Lung (tissue), 11 donors: ENCODE measurements at regions not wholly inside any gene's neighbourhood (a gene's known extent, or its start where the extent isn't known, plus 50 kb on each side); places are given as distances from the start of the nearest gene placed in this dataset.

ENCODE experiments used
- ATAC-seq: fragments of 200-7000 bp; cut with Tn5 transposase; one replicate; pipeline ENCODE4 v1.9.1; 2020; ENCODE audit warnings: moderate number of reproducible peaks; ENCODE audit not compliant: insufficient read depth, low FRiP score
- DNase-seq, 3 donors: peaks; one replicate each; pipeline ENCODE4 v3.0.0-alpha.2; 2013 to 2017
- H3K27ac ChIP-seq, 2 donors: one replicate each; pipeline ENCODE4 v1.5.1; 2013; ENCODE audit warnings: mild to moderate bottlenecking in 2 of 2, moderate library complexity in 2 of 2, control low read depth in 1 of 2, inconsistent platforms in 1 of 2, low read depth in 1 of 2, low read length in 1 of 2
- H3K27me3 ChIP-seq, 3 donors: one replicate each; pipeline ENCODE4 v1.5.1; 2013; ENCODE audit warnings: low read length in 2 of 3; ENCODE audit not compliant: control insufficient read depth in 3 of 3, insufficient read depth in 3 of 3
- H3K36me3 ChIP-seq, 4 donors: one replicate each; pipeline ENCODE4 v1.5.1; 2013; ENCODE audit warnings: low read length in 4 of 4, mild to moderate bottlenecking in 1 of 4, moderate library complexity in 1 of 4; ENCODE audit not compliant: control insufficient read depth in 4 of 4, insufficient read depth in 4 of 4
- H3K4me1 ChIP-seq, 5 donors: one replicate each; pipeline ENCODE4 v1.5.1; 2013; ENCODE audit warnings: low read length in 5 of 5, mild to moderate bottlenecking in 2 of 5, moderate library complexity in 1 of 5; ENCODE audit not compliant: control insufficient read depth in 5 of 5, insufficient read depth in 5 of 5
- H3K4me3 ChIP-seq: one replicate; pipeline ENCODE4 v1.5.1; 2013; ENCODE audit warnings: mild to moderate bottlenecking, control low read depth, moderate library complexity
- H3K9ac ChIP-seq, 2 donors: one replicate each; pipeline ENCODE4 v1.5.1; 2013; ENCODE audit warnings: low read length in 2 of 2, control low read depth in 1 of 2; ENCODE audit not compliant: insufficient read depth in 1 of 2
- H3K9me3 ChIP-seq, 4 donors: one replicate each; pipeline ENCODE4 v1.5.1; 2013; ENCODE audit warnings: low read length in 3 of 4, mild to moderate bottlenecking in 1 of 4, moderate library complexity in 1 of 4; ENCODE audit not compliant: control insufficient read depth in 4 of 4, insufficient read depth in 3 of 4
- WGBS, 2 donors: extraction: QIAGEN DNeasy Blood & Tissue Kit; methylation state at CpG; one replicate each; pipeline ENCODE4 v1.1.7; 2013; 5-methylcytosine and 5-hydroxymethylcytosine counted together
- TF ChIP-seq, protein P1 (sequence below): IDR thresholded peaks from 2 replicates; pipeline ENCODE4 v1.5.1; 2012; ENCODE audit warnings: mild to moderate bottlenecking; ENCODE audit errors: control extremely low read depth, extremely low read depth
- donor health status: control.
- donor health status: control.
- donor health status: Bipolar disorder and iron deficiency.
- donor health status: healthy.
- donor health status: DM: yes; HTN: yes; CAD: no.

DNA sequence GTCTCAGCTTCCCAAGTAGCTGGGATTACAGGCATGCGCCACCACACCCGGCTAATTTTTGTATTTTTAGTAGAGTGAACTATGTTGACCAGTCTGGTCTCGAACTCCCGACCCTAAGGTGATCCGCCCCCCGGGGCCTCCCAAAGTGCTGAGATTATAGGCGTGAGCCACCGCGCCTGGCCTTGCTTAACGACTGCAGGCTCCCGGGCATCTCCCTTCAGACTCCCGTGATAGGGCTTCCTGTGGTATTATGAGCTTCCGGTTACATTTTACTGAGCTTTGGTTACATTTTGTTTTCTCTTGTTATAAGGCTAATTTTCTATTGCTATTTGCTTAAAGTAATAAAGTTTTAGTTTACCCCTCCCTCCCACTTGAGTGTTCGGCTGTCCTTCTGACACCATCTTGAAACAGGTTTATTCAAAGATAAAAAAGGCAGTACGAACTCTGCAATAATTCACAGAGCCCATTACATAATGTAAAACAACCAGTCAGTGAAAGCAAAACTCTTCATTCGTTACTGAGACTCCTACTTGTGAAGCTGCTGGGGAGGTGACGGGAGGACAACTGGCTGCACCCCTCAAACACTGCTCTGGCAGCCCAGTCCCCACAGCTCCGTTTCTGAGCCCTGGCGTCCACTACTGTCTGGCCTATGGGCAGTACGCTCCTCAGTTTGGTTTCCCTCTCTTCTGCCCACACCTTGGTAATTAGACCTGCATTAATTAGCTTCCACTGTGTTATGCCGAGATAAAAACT lies 795.7 kb upstream of the SLIT2 start:
- Histone ChIP-seq H3K4me1 (peaks cover 0 to 5% (median 0%) of the 10 kb centered on the region in 5 donors), H3K9ac (no peak overlapping the region), H3K4me3 (no peak overlapping the region), H3K27me3 (no peaks in the 10 kb centered on the region), H3K36me3 (no peaks in the 10 kb centered on the region), H3K27ac (no peak overlapping the region), H3K9me3 (no peaks in the 10 kb centered on the region)
- TF ChIP-seq, protein P1, sequence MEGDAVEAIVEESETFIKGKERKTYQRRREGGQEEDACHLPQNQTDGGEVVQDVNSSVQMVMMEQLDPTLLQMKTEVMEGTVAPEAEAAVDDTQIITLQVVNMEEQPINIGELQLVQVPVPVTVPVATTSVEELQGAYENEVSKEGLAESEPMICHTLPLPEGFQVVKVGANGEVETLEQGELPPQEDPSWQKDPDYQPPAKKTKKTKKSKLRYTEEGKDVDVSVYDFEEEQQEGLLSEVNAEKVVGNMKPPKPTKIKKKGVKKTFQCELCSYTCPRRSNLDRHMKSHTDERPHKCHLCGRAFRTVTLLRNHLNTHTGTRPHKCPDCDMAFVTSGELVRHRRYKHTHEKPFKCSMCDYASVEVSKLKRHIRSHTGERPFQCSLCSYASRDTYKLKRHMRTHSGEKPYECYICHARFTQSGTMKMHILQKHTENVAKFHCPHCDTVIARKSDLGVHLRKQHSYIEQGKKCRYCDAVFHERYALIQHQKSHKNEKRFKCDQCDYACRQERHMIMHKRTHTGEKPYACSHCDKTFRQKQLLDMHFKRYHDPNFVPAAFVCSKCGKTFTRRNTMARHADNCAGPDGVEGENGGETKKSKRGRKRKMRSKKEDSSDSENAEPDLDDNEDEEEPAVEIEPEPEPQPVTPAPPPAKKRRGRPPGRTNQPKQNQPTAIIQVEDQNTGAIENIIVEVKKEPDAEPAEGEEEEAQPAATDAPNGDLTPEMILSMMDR = no peak
- DNase-seq (no peak), ATAC-seq (no peak)
- 91 to 92% methylated on average over 21 of the region's 21 CpGs for WGBS, 2 donors

DNA sequence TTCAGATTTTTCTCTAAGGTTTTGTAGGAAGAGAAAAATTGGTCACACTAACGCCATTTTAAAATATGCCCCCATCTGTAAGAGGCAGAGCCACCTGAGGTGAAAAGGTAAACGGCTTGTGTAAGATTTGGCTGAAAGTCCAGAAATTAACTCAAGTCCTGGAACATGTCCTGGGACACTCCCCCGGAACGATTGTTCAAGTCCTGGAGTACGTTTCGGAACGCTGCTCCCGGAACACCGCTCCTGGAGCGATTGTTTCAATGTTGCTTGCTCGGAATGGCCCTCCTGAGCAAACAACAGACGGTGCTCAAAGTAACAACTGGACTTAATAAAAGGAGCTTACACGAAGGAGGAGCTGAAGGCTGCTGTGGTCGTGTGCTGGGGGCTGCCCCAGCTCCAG lies 796.5 kb upstream of the SLIT2 start:
- no peak overlapping the region for H3K27ac ChIP-seq
- DNase-seq (no peak), ATAC-seq (no peak)
- TF ChIP-seq, protein P1 = no peak
- H3K27me3 ChIP-seq = no peaks in the 10 kb centered on the region
- H3K4me1 ChIP-seq = peaks cover 0 to 5% (median 0%) of the 10 kb centered on the region in 5 donors
- peaks cover 0 to 3% (median 0%) of the 10 kb centered on the region in 4 donors for H3K9me3 ChIP-seq
- H3K36me3 ChIP-seq = no peaks in the 10 kb centered on the region
- H3K4me3 ChIP-seq = no peak overlapping the region
- WGBS, 2 donors = 89 to 90% methylated on average over 14 of the region's 14 CpGs
- H3K9ac ChIP-seq = no peak overlapping the region

DNA sequence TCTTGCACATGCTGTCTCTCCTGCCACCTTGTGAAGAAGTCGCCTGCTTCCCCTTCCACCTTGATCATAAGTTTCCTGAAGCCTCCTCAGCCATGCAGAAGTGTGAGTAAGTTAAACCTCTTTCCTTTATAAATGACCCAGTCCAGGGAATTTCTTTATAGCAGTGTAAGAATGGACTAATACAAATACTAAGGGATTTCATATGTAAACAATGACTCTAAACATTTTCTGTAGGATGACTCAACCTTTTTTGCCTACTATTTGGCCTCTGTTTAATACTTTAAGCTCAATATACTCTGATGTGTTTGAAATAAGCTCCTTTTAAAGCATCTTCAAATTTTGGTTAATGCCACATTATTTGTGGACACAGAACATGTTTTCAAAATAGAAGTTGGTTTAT lies 813.5 kb upstream of the SLIT2 start:
- Histone ChIP-seq H3K4me1 (no peaks in the 10 kb centered on the region), H3K4me3 (no peak overlapping the region), H3K27ac (no peak overlapping the region), H3K27me3 (no peaks in the 10 kb centered on the region), H3K9me3 (peaks cover 0 to 14% (median 6%) of the 10 kb centered on the region in 4 donors), H3K9ac (no peak overlapping the region), H3K36me3 (no peaks in the 10 kb centered on the region)
- DNase-seq = no peak
- no peak for ATAC-seq
- WGBS, 2 donors = 83 to 88% methylated on average over 1 of the region's 1 CpG
- TF ChIP-seq, protein P1 = no peak
